ENCODE measurements at regions not wholly inside any gene's neighbourhood (a gene's known extent, or its start where the extent isn't known, plus 50 kb on each side); places are given as distances from the start of the nearest gene placed in this dataset.
"Not testable (repeated sequence)": the region's sequence is repeated elsewhere in the genome, so short reads cannot be mapped to it uniquely, and the experiment has no call there.

DNA sequence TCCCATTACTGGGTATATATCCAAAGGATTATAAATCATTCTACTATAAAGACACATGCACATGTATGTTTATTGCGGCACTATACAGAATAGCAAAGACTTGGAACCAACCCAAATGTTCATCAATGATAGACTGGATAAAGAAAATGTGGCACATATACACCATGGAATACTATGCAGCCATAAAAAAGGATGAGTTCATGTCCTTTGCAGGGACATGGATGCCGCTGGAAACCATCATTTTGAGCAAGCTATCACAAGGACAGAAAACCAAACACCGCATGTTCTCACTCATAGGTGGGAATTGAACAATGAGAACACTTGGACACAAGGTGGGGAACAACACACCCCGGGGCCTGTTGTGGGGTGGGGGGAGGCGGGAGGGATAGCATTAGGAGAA lies 57.0 kb upstream of the NEUROD1 start:
- WGBS, 2 donors = 68 to 72% methylated on average over 4 of the region's 5 CpGs
- intact Hi-C loops (cut with DNase I); H3K4me3 ChIP-seq; H3K27me3 ChIP-seq; H3K9me3 ChIP-seq; H3K36me3 ChIP-seq; H3K4me1 ChIP-seq; H3K27ac ChIP-seq; DNase-seq: not testable (repeated sequence)

DNA sequence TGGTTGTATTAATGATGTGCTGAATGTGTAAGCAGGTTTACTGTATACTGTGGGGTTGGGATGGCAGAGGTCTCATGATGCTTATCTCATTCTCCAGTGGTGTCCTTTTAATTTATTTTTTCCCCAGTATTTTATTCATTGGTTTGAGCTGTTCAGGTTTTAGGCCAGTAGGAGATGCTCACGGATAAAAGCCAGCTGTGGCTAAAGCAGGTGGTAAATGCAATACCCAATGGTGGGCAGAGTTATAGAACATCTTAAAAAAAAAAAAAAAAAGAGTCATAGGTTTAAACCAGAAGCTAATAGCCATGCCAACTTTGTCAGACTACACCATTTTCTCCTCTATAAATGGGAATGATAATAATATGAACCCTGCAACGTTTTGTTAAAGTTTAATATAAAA lies 57.8 kb upstream of the NEUROD1 start:
- Histone ChIP-seq H3K4me1 (peaks cover 0 to 6% (median 2%) of the 10 kb centered on the region in 3 donors), H3K27me3 (no peaks in the 10 kb centered on the region), H3K4me3 (no peak overlapping the region), H3K27ac (no peak overlapping the region), H3K36me3 (no peaks in the 10 kb centered on the region), H3K9me3 (no peaks in the 10 kb centered on the region)
- no peak for TF ChIP-seq POLR2A (IDR thresholded peaks at IDR 0.05)
- TF ChIP-seq, protein P1, sequence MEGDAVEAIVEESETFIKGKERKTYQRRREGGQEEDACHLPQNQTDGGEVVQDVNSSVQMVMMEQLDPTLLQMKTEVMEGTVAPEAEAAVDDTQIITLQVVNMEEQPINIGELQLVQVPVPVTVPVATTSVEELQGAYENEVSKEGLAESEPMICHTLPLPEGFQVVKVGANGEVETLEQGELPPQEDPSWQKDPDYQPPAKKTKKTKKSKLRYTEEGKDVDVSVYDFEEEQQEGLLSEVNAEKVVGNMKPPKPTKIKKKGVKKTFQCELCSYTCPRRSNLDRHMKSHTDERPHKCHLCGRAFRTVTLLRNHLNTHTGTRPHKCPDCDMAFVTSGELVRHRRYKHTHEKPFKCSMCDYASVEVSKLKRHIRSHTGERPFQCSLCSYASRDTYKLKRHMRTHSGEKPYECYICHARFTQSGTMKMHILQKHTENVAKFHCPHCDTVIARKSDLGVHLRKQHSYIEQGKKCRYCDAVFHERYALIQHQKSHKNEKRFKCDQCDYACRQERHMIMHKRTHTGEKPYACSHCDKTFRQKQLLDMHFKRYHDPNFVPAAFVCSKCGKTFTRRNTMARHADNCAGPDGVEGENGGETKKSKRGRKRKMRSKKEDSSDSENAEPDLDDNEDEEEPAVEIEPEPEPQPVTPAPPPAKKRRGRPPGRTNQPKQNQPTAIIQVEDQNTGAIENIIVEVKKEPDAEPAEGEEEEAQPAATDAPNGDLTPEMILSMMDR (IDR thresholded peaks at IDR 0.05) = peak in 1 of 6 experiments; percentile 24
- WGBS, 2 donors = 30 to 53% methylated on average over 2 of the region's 2 CpGs
- DNase-seq = no peak
- intact Hi-C loops (cut with DNase I) = no loop called here

DNA sequence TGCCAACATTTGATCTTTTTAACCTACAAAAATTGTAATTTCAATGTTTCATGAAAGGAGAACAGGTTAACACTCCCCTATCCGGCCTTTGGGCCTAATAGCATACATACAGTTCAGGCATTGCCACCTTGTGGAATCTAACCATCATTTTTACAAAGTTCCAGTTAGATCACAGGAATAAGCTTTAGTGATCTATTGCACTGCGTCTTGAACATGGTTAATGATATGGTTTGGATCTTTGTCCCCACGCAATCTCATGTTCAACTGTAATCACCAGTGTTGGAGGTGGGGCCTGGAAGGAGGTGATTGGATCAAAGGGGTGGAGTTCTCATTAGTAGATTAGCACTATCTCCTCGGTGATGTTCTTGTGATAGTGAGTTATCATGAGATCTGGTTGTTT lies 58.2 kb upstream of the NEUROD1 start:
- no peak overlapping the region for H3K27ac ChIP-seq
- H3K4me1 ChIP-seq = peaks cover 0 to 9% (median 2%) of the 10 kb centered on the region in 3 donors
- no peaks in the 10 kb centered on the region for H3K9me3 ChIP-seq
- WGBS, 2 donors = 72 to 88% methylated on average over 4 of the region's 4 CpGs
- H3K4me3 ChIP-seq = no peak overlapping the region
- intact Hi-C loops (cut with DNase I) = no loop called here
- DNase-seq = no peak
- no peak for TF ChIP-seq POLR2A (IDR thresholded peaks at IDR 0.05)
- TF ChIP-seq, protein P1 (IDR thresholded peaks at IDR 0.05) = no peak
- H3K36me3 ChIP-seq = no peaks in the 10 kb centered on the region
- no peaks in the 10 kb centered on the region for H3K27me3 ChIP-seq

DNA sequence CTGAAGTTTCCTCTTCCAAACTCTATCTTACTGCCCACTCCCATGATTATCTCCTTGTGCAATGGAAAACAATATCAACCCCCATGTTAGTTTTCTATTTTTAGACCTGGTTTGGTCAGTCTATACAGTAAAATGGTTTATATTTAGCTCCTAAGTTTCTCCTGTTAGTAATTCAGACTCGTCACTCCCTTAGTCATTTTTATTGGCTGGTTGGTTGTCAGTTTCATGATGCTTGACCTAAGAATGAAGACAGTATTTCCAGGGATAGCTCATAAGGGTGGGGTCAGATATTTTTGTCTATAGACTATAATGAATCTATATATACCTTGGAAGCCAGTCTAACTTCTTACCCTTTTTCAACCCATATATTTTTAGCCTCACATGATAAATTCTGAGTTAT lies 61.4 kb upstream of the NEUROD1 start:
- no peak for DNase-seq
- no peaks in the 10 kb centered on the region for H3K27me3 ChIP-seq
- 50% methylated on average over 1 of the region's 1 CpG for WGBS, 2 donors
- H3K36me3 ChIP-seq = no peaks in the 10 kb centered on the region
- intact Hi-C loops (cut with DNase I) = loop anchor here (5.0 kb wide), 2 partner anchors 166 to 336 kb away; no protein-coding TSS in a partner anchor
- no peaks in the 10 kb centered on the region for H3K9me3 ChIP-seq
- no peak overlapping the region for H3K4me3 ChIP-seq
- H3K27ac ChIP-seq = no peak overlapping the region
- no peak for TF ChIP-seq POLR2A (IDR thresholded peaks at IDR 0.05)
- TF ChIP-seq, protein P1 (IDR thresholded peaks at IDR 0.05) = no peak
- peaks cover 0 to 9% (median 2%) of the 10 kb centered on the region in 3 donors for H3K4me1 ChIP-seq

DNA sequence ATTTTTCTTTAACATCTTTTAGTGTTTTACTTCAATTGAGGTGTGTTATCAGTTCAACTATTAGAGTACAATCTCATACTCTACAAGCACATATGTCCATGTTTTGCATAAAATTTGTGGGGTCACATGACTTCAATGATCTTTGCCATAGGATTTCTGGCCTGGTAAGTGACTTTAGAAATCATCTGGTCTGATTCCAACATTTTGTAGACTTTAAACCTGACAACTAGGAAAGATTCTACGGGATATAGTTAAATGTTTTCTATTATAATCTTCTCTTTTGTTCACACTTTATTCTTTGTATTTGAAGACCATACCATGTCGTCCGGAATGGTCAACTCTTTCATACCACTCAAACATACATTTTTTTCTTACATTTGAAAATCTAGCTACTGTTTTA lies 62.0 kb upstream of the NEUROD1 start:
- H3K36me3 ChIP-seq = no peaks in the 10 kb centered on the region
- H3K9me3 ChIP-seq = no peaks in the 10 kb centered on the region
- intact Hi-C loops (cut with DNase I) = loop anchor here (5.0 kb wide), 2 partner anchors 165 to 335 kb away; no protein-coding TSS in a partner anchor
- no peak for DNase-seq
- no peak overlapping the region for H3K27ac ChIP-seq
- WGBS, 2 donors = 39 to 49% methylated on average over 3 of the region's 3 CpGs
- H3K27me3 ChIP-seq = no peaks in the 10 kb centered on the region
- TF ChIP-seq POLR2A (IDR thresholded peaks at IDR 0.05) = no peak
- TF ChIP-seq, protein P1 (IDR thresholded peaks at IDR 0.05) = no peak
- H3K4me3 ChIP-seq = no peak overlapping the region
- peaks cover 0 to 9% (median 2%) of the 10 kb centered on the region in 3 donors for H3K4me1 ChIP-seq

Data from esophagus squamous epithelium (tissue), 5 donors.